ENCODE measurements at regions not wholly inside any gene's neighbourhood (a gene's known extent, or its start where the extent isn't known, plus 50 kb on each side); places are given as distances from the start of the nearest gene placed in this dataset.

DNA sequence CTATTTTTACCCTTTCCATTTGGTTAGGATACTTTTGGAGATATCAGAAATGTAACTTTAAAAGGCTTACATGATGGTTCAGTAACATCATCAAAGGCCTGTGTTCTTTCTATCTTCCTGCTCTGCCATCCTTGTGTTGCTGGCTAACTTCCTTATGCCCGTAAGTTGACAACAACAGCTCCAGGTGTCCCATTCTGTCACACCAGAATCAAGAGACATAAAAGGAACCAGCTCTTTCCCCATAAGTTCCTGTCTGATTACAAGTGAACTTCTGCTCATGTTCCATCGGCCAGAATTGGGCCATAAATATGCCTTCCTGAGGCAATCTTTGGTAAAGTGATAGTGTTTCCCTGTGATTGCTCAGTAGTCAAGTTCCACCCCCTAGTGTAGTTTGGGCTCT lies 92.4 kb downstream of the FAM170A start:
- TF ChIP-seq, protein P1, sequence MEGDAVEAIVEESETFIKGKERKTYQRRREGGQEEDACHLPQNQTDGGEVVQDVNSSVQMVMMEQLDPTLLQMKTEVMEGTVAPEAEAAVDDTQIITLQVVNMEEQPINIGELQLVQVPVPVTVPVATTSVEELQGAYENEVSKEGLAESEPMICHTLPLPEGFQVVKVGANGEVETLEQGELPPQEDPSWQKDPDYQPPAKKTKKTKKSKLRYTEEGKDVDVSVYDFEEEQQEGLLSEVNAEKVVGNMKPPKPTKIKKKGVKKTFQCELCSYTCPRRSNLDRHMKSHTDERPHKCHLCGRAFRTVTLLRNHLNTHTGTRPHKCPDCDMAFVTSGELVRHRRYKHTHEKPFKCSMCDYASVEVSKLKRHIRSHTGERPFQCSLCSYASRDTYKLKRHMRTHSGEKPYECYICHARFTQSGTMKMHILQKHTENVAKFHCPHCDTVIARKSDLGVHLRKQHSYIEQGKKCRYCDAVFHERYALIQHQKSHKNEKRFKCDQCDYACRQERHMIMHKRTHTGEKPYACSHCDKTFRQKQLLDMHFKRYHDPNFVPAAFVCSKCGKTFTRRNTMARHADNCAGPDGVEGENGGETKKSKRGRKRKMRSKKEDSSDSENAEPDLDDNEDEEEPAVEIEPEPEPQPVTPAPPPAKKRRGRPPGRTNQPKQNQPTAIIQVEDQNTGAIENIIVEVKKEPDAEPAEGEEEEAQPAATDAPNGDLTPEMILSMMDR (IDR thresholded peaks at IDR 0.05): no peak
- no peak for TF ChIP-seq POLR2A (IDR thresholded peaks at IDR 0.05)
